ENCODE measurements at regions not wholly inside any gene's neighbourhood (a gene's known extent, or its start where the extent isn't known, plus 50 kb on each side); places are given as distances from the start of the nearest gene placed in this dataset.

DNA sequence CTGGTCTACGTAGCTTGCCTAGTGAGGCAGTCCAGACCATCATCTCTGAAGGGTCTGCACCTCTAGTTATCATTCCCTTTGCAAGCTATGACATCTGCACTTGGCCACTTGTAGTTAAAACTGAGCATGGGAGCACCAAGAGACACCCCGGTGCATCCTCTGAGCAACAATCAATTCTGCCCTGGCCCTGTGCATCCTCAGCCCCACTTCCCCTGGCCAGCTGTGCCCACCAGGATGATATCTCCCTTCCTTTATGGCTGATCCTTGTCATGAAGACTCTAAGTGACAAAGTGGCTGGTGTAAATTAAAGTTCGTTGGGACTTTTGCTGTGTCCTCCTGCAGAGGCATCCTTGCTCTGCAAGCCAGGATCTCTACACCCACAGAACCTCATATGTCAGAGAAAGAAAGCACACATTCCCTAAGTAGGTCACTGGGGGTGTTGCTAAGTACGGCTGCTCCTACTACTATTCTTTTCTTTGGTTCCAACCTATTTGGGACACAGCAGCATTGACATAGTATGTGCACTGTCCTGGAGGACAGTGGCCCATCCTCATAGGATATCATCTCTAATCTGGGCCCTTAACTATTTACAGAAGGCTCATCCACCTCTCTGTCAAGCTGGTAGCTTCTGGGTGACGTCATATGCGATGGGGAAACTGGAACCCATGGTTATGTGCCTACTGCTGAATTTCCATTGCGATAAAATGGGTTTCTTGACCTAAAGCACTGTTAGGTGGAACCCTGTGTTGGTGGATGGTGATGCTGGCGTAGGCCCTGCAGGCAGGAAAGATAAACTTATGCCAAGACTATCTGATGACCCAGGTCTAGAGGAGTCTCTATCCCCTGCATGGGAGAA, 384.3 kb upstream of the ID2 start:
- Mint-ChIP-seq H3K27me3 (ENCODE audit: low read depth) (peaks cover 3% of the 10 kb centered on the region), H3K27ac (no peak overlapping the region), H3K9me3 (no peaks in the 10 kb centered on the region), H3K4me3 (no peak overlapping the region), H3K36me3 (ENCODE audit: low read depth) (no peaks in the 10 kb centered on the region), H3K4me1 (no peaks in the 10 kb centered on the region)
- TF ChIP-seq, protein P1, sequence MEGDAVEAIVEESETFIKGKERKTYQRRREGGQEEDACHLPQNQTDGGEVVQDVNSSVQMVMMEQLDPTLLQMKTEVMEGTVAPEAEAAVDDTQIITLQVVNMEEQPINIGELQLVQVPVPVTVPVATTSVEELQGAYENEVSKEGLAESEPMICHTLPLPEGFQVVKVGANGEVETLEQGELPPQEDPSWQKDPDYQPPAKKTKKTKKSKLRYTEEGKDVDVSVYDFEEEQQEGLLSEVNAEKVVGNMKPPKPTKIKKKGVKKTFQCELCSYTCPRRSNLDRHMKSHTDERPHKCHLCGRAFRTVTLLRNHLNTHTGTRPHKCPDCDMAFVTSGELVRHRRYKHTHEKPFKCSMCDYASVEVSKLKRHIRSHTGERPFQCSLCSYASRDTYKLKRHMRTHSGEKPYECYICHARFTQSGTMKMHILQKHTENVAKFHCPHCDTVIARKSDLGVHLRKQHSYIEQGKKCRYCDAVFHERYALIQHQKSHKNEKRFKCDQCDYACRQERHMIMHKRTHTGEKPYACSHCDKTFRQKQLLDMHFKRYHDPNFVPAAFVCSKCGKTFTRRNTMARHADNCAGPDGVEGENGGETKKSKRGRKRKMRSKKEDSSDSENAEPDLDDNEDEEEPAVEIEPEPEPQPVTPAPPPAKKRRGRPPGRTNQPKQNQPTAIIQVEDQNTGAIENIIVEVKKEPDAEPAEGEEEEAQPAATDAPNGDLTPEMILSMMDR (IDR thresholded peaks at IDR 0.05; ENCODE audit: unreplicated experiment in 3 of 3), result no peak

DNA sequence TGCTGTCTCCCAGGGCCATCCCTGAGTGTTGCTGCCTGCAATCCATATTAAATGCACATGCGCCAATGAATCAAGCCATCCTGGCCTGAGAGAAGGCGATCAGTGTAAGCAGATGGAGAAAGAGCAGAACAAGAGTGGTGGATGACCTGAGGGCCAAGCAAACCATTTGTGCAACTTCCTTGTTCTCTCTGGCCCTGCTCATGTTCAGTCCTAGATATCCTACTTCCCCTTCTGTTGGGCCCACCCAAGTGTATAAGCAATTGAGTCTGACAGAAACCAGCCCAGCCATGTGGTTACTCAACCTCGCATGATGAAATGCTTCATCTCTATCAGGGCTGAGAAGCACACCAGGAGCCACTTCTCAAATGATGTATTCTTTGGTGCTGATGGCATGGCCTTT, 383.1 kb upstream of the ID2 start:
- Mint-ChIP-seq H3K27me3 (ENCODE audit: low read depth) (peaks cover 9% of the 10 kb centered on the region), H3K27ac (no peak overlapping the region), H3K36me3 (ENCODE audit: low read depth) (no peaks in the 10 kb centered on the region), H3K4me3 (no peak overlapping the region), H3K4me1 (no peaks in the 10 kb centered on the region), H3K9me3 (no peaks in the 10 kb centered on the region)
- TF ChIP-seq, protein P1 (IDR thresholded peaks at IDR 0.05; ENCODE audit: unreplicated experiment in 3 of 3), result no peak

DNA sequence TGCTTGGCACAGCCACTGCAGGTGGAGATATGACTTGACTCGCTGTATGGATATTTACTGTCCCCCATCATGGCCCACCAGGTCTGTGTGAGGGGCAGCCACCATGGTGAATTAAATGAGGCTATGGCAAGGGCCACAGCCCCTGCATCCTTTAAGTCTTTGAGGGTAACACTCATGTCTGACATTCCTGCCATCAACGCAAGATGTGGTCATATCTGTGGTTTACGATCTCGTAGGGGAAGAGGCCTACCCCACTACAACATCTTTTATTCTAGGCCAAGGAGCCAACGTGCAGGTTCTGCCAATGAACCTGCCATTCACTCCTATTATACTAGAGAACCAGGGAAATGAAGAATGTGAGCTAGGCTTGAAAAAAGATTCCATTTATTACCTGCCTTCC, 381.6 kb upstream of the ID2 start:
- Mint-ChIP-seq H3K4me1 (no peaks in the 10 kb centered on the region), H3K4me3 (no peak overlapping the region), H3K9me3 (no peaks in the 10 kb centered on the region), H3K27ac (no peak overlapping the region), H3K36me3 (ENCODE audit: low read depth) (no peaks in the 10 kb centered on the region), H3K27me3 (ENCODE audit: low read depth) (peaks cover 12% of the 10 kb centered on the region)
- TF ChIP-seq, protein P1 (IDR thresholded peaks at IDR 0.05; ENCODE audit: unreplicated experiment in 3 of 3), result no peak

DNA sequence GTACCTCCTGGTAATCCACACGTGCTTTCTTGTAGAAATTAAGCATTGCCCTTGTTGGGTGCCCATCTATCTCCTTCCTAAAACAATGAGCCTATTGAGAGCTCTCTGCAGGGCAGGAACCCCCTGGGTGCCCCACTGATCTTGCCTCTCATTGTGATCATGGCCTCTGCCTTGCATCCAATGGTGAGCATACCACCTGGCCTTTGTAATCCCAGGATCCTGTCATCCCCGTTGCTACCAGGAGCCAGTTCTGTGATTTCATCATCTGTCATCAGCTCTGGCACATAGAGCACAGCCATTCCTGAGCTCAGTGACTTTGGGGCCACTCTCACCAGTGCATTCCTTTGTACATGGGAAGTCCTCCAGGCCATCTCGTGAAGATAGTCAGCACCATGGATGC, 381.0 kb upstream of the ID2 start:
- no peaks in the 10 kb centered on the region for H3K4me1 Mint-ChIP-seq
- TF ChIP-seq, protein P1 (IDR thresholded peaks at IDR 0.05; ENCODE audit: unreplicated experiment in 3 of 3), result no peak

DNA sequence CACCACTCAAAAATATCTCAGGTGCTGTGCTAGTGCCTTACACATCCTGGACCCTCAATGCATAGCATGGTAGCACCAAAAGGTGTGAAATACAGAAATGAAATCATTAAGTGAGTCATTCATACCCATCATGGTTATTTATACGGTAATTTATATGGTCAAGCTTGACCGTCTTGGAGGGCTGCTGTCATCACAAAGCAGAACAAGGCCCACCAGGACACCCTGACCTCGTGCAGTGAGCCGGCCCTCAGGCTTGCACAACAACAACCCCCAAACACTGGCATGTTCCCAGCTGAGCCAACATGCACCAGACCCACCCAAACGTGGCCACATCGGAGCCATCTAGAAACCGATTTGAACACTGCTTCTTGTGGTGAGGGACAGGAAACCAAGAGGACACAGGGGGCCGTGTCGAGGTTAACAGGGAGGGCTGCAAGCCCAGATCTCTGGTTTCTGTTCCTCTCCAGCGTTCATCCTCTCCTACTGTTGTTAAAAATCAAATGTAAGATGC, 378.5 kb upstream of the ID2 start:
- TF ChIP-seq, protein P1 (IDR thresholded peaks at IDR 0.05; ENCODE audit: unreplicated experiment in 3 of 3), result no peak
- no peak overlapping the region for H3K27ac Mint-ChIP-seq
- no peaks in the 10 kb centered on the region for H3K9me3 Mint-ChIP-seq
- no peak overlapping the region for H3K4me3 Mint-ChIP-seq
- H3K27me3 Mint-ChIP-seq (ENCODE audit: low read depth), result peaks cover 12% of the 10 kb centered on the region
- H3K36me3 Mint-ChIP-seq (ENCODE audit: low read depth), result no peaks in the 10 kb centered on the region
- peaks cover 3% of the 10 kb centered on the region for H3K4me1 Mint-ChIP-seq

More for the DNA sequence above, 381.0 kb upstream of the ID2 start:
- H3K27ac Mint-ChIP-seq, result no peak overlapping the region
- no peak overlapping the region for H3K4me3 Mint-ChIP-seq
- H3K9me3 Mint-ChIP-seq, result no peaks in the 10 kb centered on the region
- peaks cover 12% of the 10 kb centered on the region for H3K27me3 Mint-ChIP-seq (ENCODE audit: low read depth)
- H3K36me3 Mint-ChIP-seq (ENCODE audit: low read depth), result no peaks in the 10 kb centered on the region

All from nephron (organoid).